GM20431 (cell line): ENCODE measurements at regions not wholly inside any gene's neighbourhood (a gene's known extent, or its start where the extent isn't known, plus 50 kb on each side); places are given as distances from the start of the nearest gene placed in this dataset.
"Not testable (repeated sequence)": the region's sequence is repeated elsewhere in the genome, so short reads cannot be mapped to it uniquely, and the experiment has no call there.

Experiments used
- in situ Hi-C: fragments of 300-500 bp; cut with MseI, MboI; formaldehyde crosslinking; loops from one replicate; pipeline ENCODE4 v1.15.0; 2020; ENCODE audit warnings: low sequenced_read_pairs; ENCODE audit not compliant: unreplicated experiment

DNA sequence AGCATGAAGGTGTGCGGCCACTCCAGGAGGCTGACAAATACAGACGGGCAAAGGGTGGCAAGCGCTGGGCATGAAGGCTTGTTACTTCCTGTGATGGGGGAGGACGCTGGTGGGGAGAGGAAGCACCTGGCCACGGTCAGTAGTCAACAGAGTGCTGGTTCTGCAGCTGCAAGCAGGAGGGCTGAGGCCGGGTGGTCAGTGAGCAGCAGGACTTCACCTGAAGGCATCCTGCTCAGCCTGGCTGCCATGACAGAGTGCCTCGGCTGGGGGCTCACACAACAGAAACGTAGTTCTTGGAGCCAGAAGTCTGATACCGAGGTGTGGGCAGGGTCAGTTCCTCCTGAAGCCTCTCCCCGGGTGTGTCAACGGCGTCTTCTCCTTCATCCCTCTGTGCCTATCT lies 118.6 kb upstream of the IRX4 start:
- in situ Hi-C loops, result loop anchor here (25.0 kb wide), 1 partner anchor 264 kb away; no protein-coding TSS in a partner anchor

DNA sequence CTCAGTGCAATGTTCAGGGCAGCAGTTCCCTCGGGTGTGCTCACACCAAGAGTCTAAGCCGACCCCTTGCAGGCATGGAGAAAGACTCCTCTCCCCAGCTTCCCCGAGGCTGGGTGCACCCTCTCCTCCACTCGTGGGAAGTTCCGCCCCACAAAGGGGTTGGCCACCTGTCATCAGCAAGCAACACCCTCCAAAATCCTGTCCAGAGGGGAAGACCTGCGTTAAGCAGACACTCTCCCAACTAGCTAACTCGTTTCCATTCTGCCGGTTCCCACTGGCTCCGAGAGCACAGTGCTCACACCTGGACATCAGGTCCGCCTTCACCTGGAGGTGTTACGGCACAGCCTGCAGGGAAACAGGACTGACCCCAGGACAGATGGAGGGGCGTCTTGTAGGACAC lies 117.9 kb upstream of the IRX4 start:
- in situ Hi-C loops, result loop anchor here (25.0 kb wide), 1 partner anchor 263 kb away; no protein-coding TSS in a partner anchor

DNA sequence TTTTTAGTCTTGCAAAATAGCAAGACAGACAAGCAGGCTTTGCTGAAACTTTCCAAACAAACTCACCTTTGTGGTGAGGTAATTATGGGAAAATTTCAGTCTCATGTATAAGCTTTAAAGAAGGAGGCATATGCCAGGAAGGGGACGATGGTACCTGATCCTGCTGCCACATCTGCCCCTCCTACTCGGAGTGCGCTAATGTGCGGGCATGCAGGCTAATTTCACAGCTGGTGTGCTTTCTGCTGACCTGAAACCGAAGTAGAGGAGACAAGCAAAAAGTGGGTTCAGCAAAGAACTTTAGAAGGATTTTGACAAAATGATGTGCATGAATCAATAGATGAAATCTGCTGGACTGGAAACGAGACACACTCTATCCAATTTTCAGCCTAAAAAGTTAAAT lies 117.1 kb upstream of the IRX4 start:
- in situ Hi-C loops, result loop anchor here (25.0 kb wide), 1 partner anchor 262 kb away; no protein-coding TSS in a partner anchor

DNA sequence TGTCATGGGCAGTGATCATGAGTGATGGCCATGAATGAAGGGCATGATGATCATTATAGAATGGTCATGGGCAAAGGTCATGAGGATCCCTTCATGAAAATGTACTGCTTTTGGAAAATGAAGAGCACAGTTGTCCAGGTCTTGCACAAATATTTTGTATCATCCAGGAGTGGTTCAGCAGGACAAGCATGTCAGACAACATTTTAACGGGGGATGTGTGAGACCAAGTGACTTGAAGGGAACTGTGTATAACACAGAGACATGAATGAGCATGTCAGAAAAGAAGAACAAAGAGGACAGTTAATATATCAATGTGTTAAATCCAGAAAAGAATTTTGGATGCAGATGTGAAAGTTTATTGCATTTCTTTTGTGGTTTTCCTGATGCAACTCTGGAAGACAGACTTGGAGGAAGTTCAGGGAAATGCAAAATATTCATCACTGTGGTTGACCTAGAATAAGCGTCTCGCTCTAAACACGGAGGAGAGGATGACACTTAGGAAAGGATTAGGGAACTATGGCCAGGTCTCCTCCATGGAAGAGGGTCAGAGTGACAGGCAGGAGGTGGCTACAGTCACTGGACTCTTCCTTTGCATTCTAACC lies 116.1 kb upstream of the IRX4 start:
- in situ Hi-C loops, result no loop called here

DNA sequence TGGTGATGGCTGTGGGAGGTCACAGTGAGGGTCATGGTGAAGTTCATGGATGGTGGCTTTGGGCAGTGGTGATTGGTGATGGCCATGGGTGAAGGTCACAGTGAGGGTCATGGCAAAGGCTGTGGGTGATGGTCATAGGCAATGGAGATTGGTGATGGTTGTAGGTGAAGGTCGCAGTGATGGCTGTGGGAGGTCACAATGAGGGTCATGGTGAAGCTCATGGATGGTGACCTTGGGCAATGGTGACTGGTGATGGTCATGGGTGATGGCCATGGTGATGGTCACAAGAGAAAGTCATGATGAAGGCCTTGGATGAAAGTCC lies 115.6 kb upstream of the IRX4 start:
- in situ Hi-C loops, result no loop called here

DNA sequence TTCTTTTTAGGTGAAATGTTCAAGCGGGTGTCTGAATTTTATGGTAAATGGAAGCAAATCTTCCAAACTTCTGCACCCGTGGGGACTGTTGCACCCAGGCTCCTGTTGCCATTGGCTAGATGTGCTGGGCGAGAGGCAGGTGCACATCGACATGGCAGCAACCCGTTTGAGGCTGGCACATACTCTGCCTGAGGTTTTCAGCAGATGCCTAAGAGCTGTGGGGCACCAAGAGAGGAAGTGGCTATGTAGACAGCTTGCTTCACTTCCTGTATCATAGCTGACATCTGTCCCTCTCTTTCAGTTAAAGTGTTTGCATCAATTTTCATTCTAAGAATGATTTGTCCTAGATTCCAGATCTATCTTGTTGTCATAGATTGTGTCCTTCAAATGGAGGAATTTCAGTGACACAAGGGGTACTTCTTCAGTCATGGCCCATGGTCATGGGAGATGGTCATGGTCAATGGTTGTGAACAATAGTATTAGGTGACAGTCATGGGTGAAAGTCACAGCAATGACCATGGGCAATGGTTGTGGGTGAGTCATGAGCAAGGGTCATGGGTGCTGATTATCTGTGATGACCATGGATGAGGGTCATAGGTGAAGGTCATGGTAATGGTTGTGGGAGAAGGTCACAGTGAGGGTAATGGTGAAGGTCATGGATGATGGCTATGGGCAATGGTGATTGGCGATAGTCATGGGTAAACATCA lies 115.1 kb upstream of the IRX4 start:
- in situ Hi-C loops, result no loop called here

DNA sequence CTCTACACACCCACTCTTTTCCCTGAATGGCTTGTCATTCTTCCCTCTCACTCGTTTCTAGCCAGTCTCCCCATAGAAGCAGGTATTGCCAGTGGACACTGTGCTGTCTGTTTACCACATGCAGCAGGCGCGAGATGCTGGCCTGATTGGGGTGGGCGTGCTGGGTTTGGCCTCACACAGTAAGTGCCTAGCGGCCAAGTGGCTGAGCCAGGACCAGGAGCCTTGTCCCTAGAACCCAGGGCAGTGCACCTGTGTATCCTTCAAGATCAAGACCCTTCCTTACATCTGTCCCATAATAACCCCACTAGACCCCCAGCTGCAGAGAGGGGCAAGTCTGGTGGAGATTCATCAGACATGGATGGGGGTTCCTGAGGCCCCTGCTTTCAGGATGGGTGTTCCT lies 112.8 kb upstream of the IRX4 start:
- in situ Hi-C loops, result no loop called here

DNA sequence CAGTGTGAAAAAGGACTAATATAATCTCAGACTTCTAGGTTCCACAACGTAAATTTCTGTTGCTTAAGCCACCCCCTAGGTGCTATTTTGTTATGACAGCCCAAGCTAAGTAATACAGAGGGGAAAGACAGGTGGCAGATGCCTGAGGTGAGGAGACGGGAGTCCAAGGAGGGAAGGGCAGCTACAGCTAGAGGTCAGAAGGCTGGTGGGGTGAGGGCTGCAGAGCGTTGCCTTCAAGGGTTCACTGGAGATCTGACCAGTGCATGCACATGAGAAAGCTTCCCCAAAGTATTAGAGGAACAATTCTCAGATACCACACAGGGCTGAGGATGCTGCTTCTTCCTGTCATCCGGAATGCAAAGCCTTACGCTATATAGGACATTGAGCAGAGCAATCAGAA lies 104.7 kb upstream of the IRX4 start:
- in situ Hi-C loops, result no loop called here

DNA sequence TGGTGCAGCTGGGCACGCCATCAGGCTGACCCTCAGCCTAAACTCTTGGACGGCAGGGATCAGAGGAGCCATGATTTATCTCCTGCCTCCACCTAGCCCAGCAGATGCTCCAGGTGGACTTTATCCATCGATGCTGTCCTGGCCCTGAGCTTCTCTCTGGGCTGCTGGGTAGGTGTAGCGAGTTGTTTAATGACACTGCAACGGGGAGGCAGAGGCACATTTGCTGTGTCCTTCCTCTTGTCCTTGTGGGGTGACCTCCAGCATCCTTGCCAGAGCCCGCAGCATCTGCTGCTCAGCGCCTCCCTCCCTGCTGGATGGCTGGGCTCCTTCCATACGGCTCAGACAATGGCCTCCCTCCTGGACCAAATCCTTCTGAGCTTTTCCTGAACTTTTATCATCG lies 103.1 kb upstream of the IRX4 start:
- in situ Hi-C loops, result no loop called here

DNA sequence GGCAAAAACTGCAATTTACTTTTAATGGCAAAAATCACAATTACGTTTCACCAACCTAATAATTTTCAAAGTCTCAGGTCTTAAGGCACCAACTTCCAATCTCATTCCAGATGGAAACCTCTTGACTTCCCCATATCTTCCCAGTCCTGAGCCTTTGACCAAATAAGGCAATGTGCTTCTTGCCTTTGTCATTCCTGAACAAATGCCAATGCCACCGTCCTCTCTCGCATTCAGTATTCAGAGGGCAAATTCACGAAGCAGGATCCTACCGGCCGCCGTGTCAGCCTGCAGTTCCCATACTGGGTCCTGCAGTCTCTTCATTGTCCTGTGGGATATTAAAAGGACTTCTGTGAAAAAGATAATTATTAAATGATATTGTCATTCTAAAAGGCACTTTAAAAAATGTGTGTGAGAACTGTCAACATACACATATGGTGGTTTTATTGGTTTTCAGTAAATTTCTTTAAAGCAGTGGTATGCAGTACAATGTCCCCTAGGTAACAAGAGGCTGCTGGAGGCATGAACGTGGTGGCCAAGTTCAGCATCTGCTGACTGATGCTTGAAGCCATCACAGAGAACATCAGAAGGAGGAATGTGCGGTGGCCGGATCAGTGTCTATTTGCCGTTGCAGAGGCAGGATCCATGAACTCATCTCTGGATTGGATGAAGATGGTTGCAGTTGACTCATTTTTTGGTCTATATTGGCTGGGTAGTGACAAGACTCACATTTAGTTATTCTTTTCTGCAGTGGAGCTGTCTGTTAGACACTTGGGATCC lies 101.4 kb upstream of the IRX4 start:
- in situ Hi-C loops, result no loop called here

DNA sequence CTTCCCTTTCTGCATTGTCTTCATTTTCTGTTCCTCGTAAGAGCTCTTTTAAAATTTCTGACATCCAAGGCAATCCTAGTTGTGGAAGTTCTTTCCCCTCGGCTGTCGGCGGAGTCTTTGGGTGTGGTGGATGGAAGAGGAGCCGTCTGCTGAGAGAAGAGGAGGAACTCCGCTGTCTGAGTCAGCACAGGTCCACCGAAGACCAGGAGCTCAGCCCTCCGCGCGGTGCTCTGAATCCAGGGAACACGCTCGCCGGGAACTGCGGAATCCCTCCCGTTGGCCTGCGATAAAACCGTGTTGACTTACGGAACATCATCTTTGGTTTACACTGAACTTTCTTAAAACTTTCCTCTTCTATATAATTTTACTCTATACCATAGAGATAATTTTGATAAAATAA lies 100.7 kb upstream of the IRX4 start:
- in situ Hi-C loops, result no loop called here

DNA sequence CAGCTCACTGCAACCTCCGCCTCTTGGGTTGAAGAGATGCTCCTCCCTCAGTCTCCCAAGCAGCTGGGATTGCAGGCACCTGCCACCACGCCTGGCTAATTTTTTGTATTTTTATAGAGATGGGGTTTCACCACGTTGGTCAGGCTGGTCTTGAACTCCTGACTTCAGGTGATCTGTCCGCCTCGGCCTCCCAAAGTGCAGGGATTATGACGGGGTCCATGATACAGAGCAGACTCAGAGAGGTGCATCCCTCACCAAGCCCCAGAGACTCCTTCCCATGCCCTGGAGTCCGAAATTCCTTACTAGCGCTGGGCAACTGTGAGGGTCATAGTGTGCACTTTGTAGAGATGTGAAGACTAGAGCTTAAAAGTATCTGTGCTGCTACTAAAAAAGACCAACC lies 99.8 kb upstream of the IRX4 start:
- in situ Hi-C loops, result not testable (repeated sequence)

DNA sequence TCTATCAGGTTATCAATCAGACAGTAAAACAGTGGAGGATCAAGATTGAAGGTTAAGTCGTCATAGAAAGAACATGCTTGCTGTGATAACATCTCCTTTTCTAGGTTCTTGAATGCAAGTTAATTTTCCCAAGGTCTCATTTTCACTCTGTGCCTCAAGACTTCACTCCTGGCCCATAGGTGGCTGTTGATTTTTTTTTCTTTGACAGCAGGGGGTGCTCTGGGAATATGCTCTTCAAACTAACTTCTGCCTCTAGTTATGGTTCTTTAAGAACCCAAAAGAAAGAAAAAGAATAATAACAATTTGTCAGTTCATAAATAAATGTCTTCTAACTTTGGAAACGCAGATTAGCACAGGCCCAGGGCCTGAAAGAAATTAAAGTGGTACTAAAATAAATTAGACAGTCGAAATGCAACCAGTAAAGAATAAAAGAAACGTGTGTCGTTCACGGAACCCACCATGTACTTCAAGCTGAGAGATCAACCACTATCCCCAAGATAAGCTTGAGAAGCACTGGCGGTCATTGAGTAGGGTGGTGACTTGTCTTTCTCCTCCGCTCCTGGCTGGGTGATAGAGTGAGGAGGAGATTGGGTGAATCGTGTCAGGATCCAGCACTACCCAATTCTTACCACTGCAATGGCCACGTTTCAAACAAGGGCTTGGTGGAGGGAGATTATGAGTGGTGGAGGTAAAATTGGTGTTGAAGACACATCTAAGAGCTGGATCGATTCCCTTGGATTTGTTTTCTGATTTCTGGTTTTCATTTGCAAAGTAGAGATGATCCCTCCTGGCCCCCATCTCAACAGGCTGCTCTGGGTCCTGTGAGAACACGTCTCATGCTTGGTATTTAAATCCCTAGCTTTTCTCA lies 93.4 kb upstream of the IRX4 start:
- in situ Hi-C loops, result no loop called here

DNA sequence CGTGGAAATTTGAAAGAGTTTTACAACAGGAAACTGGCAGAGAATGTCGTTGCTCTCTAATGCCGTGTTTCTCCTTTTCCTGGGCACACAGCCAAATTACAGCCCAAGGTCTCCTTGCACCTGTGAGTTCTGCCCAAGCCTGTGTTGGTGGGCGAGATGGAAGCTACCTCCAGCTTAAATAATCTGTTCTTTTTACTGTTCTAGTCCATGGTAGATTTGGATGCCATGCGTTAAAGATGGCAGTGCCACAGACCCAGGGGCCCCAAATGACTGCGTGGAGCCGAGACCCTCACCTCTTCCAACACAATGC lies 92.6 kb upstream of the IRX4 start:
- in situ Hi-C loops, result no loop called here

DNA sequence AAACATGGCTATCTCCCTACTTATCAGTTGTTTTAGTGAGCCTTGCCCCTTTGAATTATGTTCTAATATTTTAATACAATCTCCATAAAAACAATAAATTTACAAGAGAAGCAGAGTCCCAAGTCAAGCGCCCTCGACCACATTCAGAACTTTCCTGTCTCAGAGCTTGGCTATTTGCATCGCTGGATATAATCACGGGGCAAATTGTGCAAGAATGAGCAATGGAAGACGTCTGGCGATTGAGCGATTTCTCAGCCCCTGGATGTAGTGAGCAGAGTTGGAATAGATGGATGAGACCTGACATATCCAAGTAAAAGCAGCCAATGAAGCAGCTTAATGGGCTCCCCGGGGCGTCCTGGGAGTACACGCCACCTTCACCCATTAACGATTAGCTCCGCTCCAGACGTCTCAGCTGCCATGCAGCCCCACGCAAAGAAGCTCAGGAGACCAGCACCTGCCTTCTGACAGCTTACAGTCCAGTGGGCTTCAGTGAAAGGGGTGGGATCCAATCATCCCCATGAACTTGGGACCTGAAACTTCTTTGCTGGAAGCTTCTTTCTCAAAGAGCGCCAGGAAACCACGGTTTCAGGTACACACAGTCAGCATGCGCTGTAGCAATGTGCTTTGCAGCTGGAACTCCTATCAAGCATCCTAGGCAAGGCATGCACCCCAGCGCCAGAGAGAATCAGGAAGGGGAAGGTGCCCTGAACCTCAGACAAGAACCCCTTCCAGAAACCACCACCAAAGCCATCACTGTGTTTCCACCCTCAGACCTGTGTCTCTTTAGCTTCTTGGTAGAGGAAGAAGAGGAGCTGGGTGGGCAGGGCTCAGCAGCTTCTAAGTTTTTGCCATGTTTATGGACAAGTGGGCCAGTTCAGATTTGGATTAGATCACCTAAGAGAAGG lies 92.0 kb upstream of the IRX4 start:
- in situ Hi-C loops, result no loop called here

DNA sequence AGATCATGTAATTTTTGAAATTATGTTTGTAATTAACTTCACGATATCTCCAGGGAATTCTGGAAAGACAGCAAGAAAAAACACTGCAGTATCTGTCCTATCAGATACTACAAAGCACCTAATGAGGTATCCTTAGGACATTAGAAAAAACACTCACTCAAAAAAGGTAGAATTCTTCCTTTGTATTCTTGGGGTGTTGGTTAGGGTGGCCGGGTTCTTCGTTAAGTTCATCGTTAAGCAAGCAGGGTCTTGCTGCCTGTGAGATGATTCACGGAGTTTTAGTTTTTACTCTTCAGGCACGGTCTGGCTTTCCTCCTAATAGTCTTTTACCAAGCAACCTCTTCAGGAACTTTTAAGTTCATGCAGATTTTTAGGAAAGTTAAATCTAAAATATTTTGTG lies 91.4 kb upstream of the IRX4 start:
- in situ Hi-C loops, result no loop called here

DNA sequence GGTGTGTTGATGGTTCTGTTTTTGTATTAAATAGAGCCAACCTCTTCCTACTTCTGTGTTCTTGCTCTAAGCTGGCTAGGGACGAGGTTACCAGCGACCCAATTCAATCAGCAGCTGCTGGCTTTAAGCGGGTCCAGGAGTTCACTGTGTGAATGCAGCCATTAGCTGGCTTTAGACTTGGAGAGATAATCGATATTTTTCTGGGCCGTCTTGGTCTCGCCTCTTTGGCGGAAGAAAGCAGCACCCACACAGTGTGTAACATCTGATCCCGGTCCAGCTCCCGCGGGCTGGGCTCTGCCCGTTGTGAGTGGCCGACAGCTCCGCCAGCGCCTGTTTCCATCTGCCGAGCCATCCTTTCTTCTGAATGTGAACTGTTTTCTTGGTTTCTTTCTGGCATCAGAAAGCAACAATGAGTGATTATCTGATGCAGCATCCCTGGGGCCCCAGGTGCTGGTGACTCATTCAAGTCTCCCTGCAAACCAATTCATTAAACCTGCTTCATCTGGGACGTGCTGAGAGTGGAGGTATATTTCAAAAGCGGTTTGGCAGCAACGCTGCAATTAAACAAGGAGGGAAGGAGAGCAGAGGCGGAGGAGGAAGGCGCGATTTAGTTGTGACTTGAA lies 90.8 kb upstream of the IRX4 start:
- in situ Hi-C loops, result no loop called here

DNA sequence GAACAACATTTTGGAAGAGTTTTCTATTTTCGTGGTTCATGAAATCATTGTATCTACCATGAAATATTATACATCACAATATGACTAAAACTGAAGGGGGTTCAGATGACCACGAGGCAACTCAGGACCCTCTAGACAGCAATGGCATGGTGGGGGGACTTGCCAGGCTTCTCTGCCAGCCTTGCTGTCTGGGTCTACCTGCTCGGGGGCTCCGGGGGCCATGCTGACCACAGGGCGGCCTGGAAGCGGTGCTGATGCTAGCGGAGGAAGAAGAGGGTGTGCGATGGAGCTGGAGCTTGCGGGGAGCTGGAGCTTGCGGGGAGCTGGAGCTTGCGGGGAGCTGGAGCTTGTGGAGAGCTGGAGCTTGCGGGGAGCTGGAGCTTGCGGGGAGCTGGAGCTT lies 89.2 kb upstream of the IRX4 start:
- in situ Hi-C loops, result no loop called here

DNA sequence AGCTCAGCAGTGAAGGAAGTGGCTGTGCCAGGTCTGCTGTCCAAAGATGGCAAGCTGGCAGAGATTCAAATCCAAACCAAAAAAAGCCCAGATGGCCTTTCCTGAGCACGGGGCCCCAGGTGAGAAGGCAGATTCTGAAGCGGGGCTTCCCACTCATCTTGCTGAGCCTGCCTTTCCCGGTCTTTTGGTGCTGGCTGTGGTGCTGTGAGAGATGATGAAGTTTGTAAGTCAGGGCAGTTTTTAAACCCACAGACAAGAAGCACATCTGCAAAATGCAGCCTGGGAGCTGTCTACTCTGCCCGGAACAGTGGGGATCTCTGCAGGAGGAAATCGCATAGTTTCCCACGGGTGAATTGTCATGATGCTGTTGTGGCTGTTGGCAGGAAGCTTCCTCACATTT lies 85.0 kb upstream of the IRX4 start:
- in situ Hi-C loops, result no loop called here
